Caco-2 (cell line): ENCODE measurements at regions not wholly inside any gene's neighbourhood (a gene's known extent, or its start where the extent isn't known, plus 50 kb on each side); places are given as distances from the start of the nearest gene placed in this dataset.

Experiments
- BruUV-seq: library from RNA; stranded (reverse); fragments of 400-500 nt; replicated peaks from 2 replicates; lab custom pipeline; 2021; lab: Mats Ljungman, UMichigan
- CTCF ChIA-PET: fragments of 300-600 bp; sonication (Branson Sonifier 250); formaldehyde crosslinking; loops from one replicate; lab custom pipeline; 2022; ENCODE audit warnings: antibody characterized with exemption; lab: Charles Lee
- POLR2A ChIA-PET: fragments of 300-600 bp; sonication (Branson Sonifier 250); formaldehyde crosslinking; loops from one replicate; lab custom pipeline; 2022; ENCODE audit warnings: antibody characterized with exemption; lab: Charles Lee
- DNase-seq, 2 experiments: peaks; one replicate each; pipeline versions ENCODE4 v3.0.0 to v3.0.0-alpha.2; 2020 to 2022
- H3K27me3 ChIP-seq: replicated peaks from 2 replicates; pipeline ENCODE4 v1.6.0; 2011; ENCODE audit warnings: low read length; ENCODE audit not compliant: control insufficient read depth, insufficient read depth
- H3K36me3 ChIP-seq: 2 replicates; pipeline ENCODE4 v1.5.1; 2011; ENCODE audit warnings: low read length; ENCODE audit not compliant: control insufficient read depth, insufficient read depth
- H3K4me1 ChIP-seq: fragments of 250-450 bp; sonication (Bioruptor Pico); 2 replicates; pipeline ENCODE4 v1.5.1; 2020; ENCODE audit warnings: mild to moderate bottlenecking
- H3K4me3 ChIP-seq: 2 replicates; pipeline ENCODE4 v1.5.1; 2011; ENCODE audit warnings: low read depth, mild to moderate bottlenecking, control low read depth, low read length
- H3K9me3 ChIP-seq: fragments of 250-450 bp; sonication (Bioruptor Pico); 2 replicates; pipeline ENCODE4 v1.5.1; 2020; ENCODE audit warnings: mild to moderate bottlenecking, moderate library complexity
- H3K27ac Mint-ChIP-seq: one replicate; pipeline ENCODE4 v1.8.0; 2022; ENCODE audit warnings: mixed read lengths; ENCODE audit not compliant: unreplicated experiment
- H3K27me3 Mint-ChIP-seq: one replicate; pipeline ENCODE4 v1.8.0; 2022; ENCODE audit warnings: mixed read lengths; ENCODE audit not compliant: insufficient read depth, unreplicated experiment
- H3K36me3 Mint-ChIP-seq: one replicate; pipeline ENCODE4 v1.8.0; 2022; ENCODE audit warnings: mild to moderate bottlenecking, mixed read lengths; ENCODE audit not compliant: insufficient read depth, unreplicated experiment
- H3K4me1 Mint-ChIP-seq: one replicate; pipeline ENCODE4 v1.8.0; 2022; ENCODE audit warnings: low read depth, mixed read lengths; ENCODE audit not compliant: unreplicated experiment
- H3K4me3 Mint-ChIP-seq: one replicate; pipeline ENCODE4 v1.8.0; 2022; ENCODE audit warnings: mild to moderate bottlenecking, moderate library complexity, mixed read lengths; ENCODE audit not compliant: unreplicated experiment
- H3K9me3 Mint-ChIP-seq: one replicate; pipeline ENCODE4 v1.8.0; 2022; ENCODE audit warnings: mixed read lengths; ENCODE audit not compliant: unreplicated experiment
- CTCF ChIP-seq, 2 experiments: fragments of 200-600 bp in 1 of 2; IDR thresholded peaks; 1 replicate in 1 of 2; 2 replicates in 1 of 2; pipeline versions ENCODE4 v1.5.1 to v1.8.0; 2011 to 2022; ENCODE audit warnings: antibody characterized with exemption in 1 of 2, control low read depth in 1 of 2, inconsistent platforms in 1 of 2, low read depth in 1 of 2, low read length in 1 of 2, mild to moderate bottlenecking in 1 of 2, moderate library complexity in 1 of 2; ENCODE audit not compliant: insufficient read depth in 1 of 2, severe bottlenecking in 1 of 2, unreplicated experiment in 1 of 2
- intact Hi-C: fragments of 100-400 bp; cut with micrococcal nuclease; formaldehyde crosslinking; loops from one replicate; pipeline ENCODE4 v1.10.0; 2022; ENCODE audit not compliant: unreplicated experiment

GRCh38 chr15:95946926-95947325 is 383.6 kb upstream of the NR2F2 start:
- H3K4me1 Mint-ChIP-seq = peaks cover 12% of the 10 kb centered on the region
- intact Hi-C loops = no loop called here
- H3K9me3 Mint-ChIP-seq = peaks cover 16% of the 10 kb centered on the region
- no TSS peak for BruUV-seq
- Histone ChIP-seq H3K36me3 (no peaks in the 10 kb centered on the region), H3K9me3 (no peaks in the 10 kb centered on the region), H3K4me3 (no peak overlapping the region), H3K27me3 (no peaks in the 10 kb centered on the region), H3K4me1 (peaks cover 25% of the 10 kb centered on the region)
- no peak for TF ChIP-seq CTCF (IDR thresholded peaks at IDR 0.05; ENCODE audit: insufficient read depth in 1 of 2, low read depth in 1 of 2, low read length in 1 of 2, severe bottlenecking in 1 of 2, unreplicated experiment in 1 of 2)
- no peaks in the 10 kb centered on the region for H3K36me3 Mint-ChIP-seq
- H3K27me3 Mint-ChIP-seq = no peaks in the 10 kb centered on the region
- no peak overlapping the region for H3K4me3 Mint-ChIP-seq
- no peak overlapping the region for H3K27ac Mint-ChIP-seq
- CTCF ChIA-PET = no interaction called here
- POLR2A ChIA-PET = no interaction called here
- no peak for DNase-seq

GRCh38 chr15:95948411-95948810 is 382.1 kb upstream of the NR2F2 start:
- DNase-seq = no peak
- TF ChIP-seq CTCF (IDR thresholded peaks at IDR 0.05; ENCODE audit: insufficient read depth in 1 of 2, low read depth in 1 of 2, low read length in 1 of 2, severe bottlenecking in 1 of 2, unreplicated experiment in 1 of 2) = no peak
- H3K4me1 Mint-ChIP-seq = peaks cover 12% of the 10 kb centered on the region
- H3K36me3 ChIP-seq = no peaks in the 10 kb centered on the region
- no peaks in the 10 kb centered on the region for H3K27me3 Mint-ChIP-seq
- BruUV-seq = no TSS peak
- no peaks in the 10 kb centered on the region for H3K36me3 Mint-ChIP-seq
- POLR2A ChIA-PET = no interaction called here
- H3K4me3 ChIP-seq = no peak overlapping the region
- no peak overlapping the region for H3K4me3 Mint-ChIP-seq
- no peaks in the 10 kb centered on the region for H3K9me3 ChIP-seq
- no peak overlapping the region for H3K27ac Mint-ChIP-seq
- H3K9me3 Mint-ChIP-seq = peaks cover 29% of the 10 kb centered on the region
- no peaks in the 10 kb centered on the region for H3K27me3 ChIP-seq
- CTCF ChIA-PET = no interaction called here
- intact Hi-C loops = no loop called here
- H3K4me1 ChIP-seq = peaks cover 25% of the 10 kb centered on the region

- Histone ChIP-seq H3K36me3 (no peaks in the 10 kb centered on the region), H3K9me3 (no peaks in the 10 kb centered on the region), H3K4me3 (no peak overlapping the region), H3K27me3 (no peaks in the 10 kb centered on the region), H3K4me1 (peaks cover 9% of the 10 kb centered on the region)
- Mint-ChIP-seq H3K36me3 (no peaks in the 10 kb centered on the region), H3K4me3 (no peak overlapping the region), H3K4me1 (no peaks in the 10 kb centered on the region), H3K27me3 (no peaks in the 10 kb centered on the region), H3K27ac (no peak overlapping the region), H3K9me3 (peaks cover 37% of the 10 kb centered on the region)
- no peak for DNase-seq
- intact Hi-C loops = no loop called here
- TF ChIP-seq CTCF (IDR thresholded peaks at IDR 0.05; ENCODE audit: insufficient read depth in 1 of 2, low read depth in 1 of 2, low read length in 1 of 2, severe bottlenecking in 1 of 2, unreplicated experiment in 1 of 2) = no peak
- BruUV-seq = no TSS peak
- ChIA-PET CTCF (no interaction called here), POLR2A (no interaction called here)
Measured at GRCh38 chr15:95953032-95953431, 377.5 kb upstream of the NR2F2 start.
